ENCODE measurements at regions not wholly inside any gene's neighbourhood (a gene's known extent, or its start where the extent isn't known, plus 50 kb on each side); places are given as distances from the start of the nearest gene placed in this dataset.

DNA sequence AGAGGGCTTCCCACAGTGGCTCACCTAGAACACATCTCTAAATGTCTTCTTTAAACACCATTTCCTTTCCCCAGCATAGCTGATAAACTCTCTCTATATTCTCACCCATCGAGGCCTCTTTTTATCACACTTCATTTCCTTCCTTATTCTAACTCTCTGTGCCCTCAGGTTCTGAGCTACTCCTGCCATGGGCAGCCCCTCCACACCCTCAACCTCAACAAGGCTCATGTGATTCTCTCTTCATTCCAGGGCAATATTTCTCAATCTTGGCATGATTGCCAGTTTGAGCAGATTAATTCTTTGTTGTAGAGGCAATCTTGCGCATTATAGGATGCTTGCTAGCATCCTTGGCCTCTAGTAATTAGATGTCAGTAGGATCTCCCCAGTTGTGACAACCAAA lies 999.1 kb downstream of the TSN start:
- TF ChIP-seq TAF1 (IDR thresholded peaks at IDR 0.05; ENCODE audit: borderline replicate concordance, insufficient read depth, low read length) = no peak
- no peak for TF ChIP-seq FOXP2 (optimal IDR thresholded peaks at IDR 0.05; ENCODE audit: borderline replicate concordance, extremely low read depth, extremely low read length, insufficient read depth)
- TF ChIP-seq, protein P1, sequence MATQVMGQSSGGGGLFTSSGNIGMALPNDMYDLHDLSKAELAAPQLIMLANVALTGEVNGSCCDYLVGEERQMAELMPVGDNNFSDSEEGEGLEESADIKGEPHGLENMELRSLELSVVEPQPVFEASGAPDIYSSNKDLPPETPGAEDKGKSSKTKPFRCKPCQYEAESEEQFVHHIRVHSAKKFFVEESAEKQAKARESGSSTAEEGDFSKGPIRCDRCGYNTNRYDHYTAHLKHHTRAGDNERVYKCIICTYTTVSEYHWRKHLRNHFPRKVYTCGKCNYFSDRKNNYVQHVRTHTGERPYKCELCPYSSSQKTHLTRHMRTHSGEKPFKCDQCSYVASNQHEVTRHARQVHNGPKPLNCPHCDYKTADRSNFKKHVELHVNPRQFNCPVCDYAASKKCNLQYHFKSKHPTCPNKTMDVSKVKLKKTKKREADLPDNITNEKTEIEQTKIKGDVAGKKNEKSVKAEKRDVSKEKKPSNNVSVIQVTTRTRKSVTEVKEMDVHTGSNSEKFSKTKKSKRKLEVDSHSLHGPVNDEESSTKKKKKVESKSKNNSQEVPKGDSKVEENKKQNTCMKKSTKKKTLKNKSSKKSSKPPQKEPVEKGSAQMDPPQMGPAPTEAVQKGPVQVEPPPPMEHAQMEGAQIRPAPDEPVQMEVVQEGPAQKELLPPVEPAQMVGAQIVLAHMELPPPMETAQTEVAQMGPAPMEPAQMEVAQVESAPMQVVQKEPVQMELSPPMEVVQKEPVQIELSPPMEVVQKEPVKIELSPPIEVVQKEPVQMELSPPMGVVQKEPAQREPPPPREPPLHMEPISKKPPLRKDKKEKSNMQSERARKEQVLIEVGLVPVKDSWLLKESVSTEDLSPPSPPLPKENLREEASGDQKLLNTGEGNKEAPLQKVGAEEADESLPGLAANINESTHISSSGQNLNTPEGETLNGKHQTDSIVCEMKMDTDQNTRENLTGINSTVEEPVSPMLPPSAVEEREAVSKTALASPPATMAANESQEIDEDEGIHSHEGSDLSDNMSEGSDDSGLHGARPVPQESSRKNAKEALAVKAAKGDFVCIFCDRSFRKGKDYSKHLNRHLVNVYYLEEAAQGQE (IDR thresholded peaks at IDR 0.05; ENCODE audit: insufficient read depth in 1 of 2, low read depth in 2 of 2, low read length in 2 of 2) = no peak
- TF ChIP-seq POLR2AphosphoS5 (IDR thresholded peaks at IDR 0.05; ENCODE audit: low read depth, low read length) = no peak
- no peak for TF ChIP-seq SIN3A (IDR thresholded peaks at IDR 0.05; ENCODE audit: borderline replicate concordance, insufficient read depth, low read length)

DNA sequence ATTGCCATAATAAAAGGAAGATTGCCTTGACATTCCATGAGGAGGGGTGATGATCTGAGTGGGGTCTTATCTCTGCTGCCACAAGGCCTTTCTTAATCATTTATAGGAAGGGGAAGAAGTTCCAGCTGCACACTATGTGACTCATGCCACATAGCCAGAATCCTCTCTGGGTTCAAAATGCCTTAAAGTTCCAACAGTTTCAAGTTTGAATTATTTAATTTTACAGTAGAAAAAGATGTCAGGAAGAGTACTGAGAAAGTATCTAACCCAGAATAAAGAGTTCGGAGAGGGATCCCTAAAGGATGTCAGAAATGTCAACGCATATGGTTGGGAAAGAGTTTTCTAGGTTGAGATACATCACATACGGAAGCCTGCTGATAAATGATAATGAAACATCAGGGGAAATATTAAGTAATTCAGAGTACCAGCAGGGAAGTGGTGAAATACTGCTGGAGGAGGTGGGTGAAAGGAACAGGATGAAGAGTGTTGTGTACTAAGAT lies 999.9 kb downstream of the TSN start:
- TF ChIP-seq SIN3A (IDR thresholded peaks at IDR 0.05; ENCODE audit: borderline replicate concordance, insufficient read depth, low read length) (no peak), FOXP2 (optimal IDR thresholded peaks at IDR 0.05; ENCODE audit: borderline replicate concordance, extremely low read depth, extremely low read length, insufficient read depth) (no peak), TAF1 (IDR thresholded peaks at IDR 0.05; ENCODE audit: borderline replicate concordance, insufficient read depth, low read length) (no peak), POLR2AphosphoS5 (IDR thresholded peaks at IDR 0.05; ENCODE audit: low read depth, low read length) (no peak)
- TF ChIP-seq, protein P1 (IDR thresholded peaks at IDR 0.05; ENCODE audit: insufficient read depth in 1 of 2, low read depth in 2 of 2, low read length in 2 of 2) = no peak

DNA sequence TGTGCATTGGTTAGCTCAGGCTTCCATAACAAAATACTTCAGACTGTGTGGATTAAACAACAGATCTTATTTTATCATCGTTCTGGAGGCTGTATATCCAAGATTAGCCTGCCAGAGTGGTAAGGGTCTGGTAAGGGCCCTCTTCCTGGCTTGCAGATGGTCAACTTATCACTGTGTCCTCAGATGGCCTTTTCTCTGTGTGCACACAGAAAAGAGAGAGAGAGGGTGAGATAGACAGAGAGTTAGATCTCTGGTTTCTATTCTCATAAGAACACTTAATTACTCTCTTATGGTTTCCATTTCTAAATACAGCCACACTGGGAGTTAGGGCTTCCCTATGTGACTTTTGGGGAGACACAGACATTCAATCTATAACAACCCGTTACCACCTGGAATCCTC lies 1003.5 kb downstream of the TSN start:
- TF ChIP-seq, protein P1 (IDR thresholded peaks at IDR 0.05; ENCODE audit: insufficient read depth in 1 of 2, low read depth in 2 of 2, low read length in 2 of 2) = no peak
- TF ChIP-seq POLR2AphosphoS5 (IDR thresholded peaks at IDR 0.05; ENCODE audit: low read depth, low read length) (no peak), FOXP2 (optimal IDR thresholded peaks at IDR 0.05; ENCODE audit: borderline replicate concordance, extremely low read depth, extremely low read length, insufficient read depth) (no peak), TAF1 (IDR thresholded peaks at IDR 0.05; ENCODE audit: borderline replicate concordance, insufficient read depth, low read length) (no peak), SIN3A (IDR thresholded peaks at IDR 0.05; ENCODE audit: borderline replicate concordance, insufficient read depth, low read length) (no peak)

DNA sequence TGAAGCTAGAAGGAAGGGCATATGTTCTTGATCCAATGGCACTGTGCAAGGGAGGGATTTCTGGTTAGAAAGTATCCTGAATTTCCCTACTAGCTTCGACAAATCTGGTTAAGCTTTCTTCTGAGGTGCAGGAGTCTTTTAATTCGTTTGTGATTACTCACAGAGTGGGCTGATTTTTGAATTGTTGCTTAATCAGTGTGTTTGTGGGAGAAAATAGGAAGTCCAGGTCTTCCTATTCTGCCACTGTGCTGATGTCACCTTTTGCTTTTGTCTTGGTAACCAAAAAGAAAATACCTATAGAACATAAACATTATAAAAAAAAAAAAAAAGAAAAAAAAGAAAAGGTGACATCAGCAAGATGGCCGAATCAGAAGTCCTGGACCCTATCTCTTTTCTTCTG lies 1008.6 kb downstream of the TSN start:
- no peak for TF ChIP-seq FOXP2 (optimal IDR thresholded peaks at IDR 0.05; ENCODE audit: borderline replicate concordance, extremely low read depth, extremely low read length, insufficient read depth)
- no peak for TF ChIP-seq POLR2AphosphoS5 (IDR thresholded peaks at IDR 0.05; ENCODE audit: low read depth, low read length)
- TF ChIP-seq SIN3A (IDR thresholded peaks at IDR 0.05; ENCODE audit: borderline replicate concordance, insufficient read depth, low read length) = no peak
- no peak for TF ChIP-seq TAF1 (IDR thresholded peaks at IDR 0.05; ENCODE audit: borderline replicate concordance, insufficient read depth, low read length)
- TF ChIP-seq, protein P1 (IDR thresholded peaks at IDR 0.05; ENCODE audit: insufficient read depth in 1 of 2, low read depth in 2 of 2, low read length in 2 of 2) = no peak

DNA sequence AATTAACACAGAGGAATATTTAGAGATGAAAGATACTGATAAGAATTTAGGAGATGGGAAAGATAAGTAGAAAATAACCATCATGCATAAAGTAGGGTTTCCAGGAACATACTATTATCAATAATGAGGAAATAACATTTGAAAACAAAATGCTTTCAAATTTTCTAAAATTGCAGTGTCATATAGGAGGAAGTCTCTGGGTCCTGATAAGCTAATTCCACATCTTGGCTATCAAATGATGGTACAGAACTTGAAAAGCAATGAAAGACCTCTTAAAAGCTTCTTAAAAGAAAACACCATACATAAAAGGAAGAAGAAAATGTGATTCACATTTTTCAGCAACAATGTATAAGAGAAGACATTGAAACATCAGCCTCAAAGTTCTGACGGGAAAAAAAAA lies 1024.8 kb downstream of the TSN start:
- TF ChIP-seq TAF1 (IDR thresholded peaks at IDR 0.05; ENCODE audit: borderline replicate concordance, insufficient read depth, low read length) (no peak), SIN3A (IDR thresholded peaks at IDR 0.05; ENCODE audit: borderline replicate concordance, insufficient read depth, low read length) (no peak), POLR2AphosphoS5 (IDR thresholded peaks at IDR 0.05; ENCODE audit: low read depth, low read length) (no peak), FOXP2 (optimal IDR thresholded peaks at IDR 0.05; ENCODE audit: borderline replicate concordance, extremely low read depth, extremely low read length, insufficient read depth) (no peak)
- TF ChIP-seq, protein P1 (IDR thresholded peaks at IDR 0.05; ENCODE audit: insufficient read depth in 1 of 2, low read depth in 2 of 2, low read length in 2 of 2) = no peak

Measured in PFSK-1 (cell line).